ENCODE measurements at regions not wholly inside any gene's neighbourhood (a gene's known extent, or its start where the extent isn't known, plus 50 kb on each side); places are given as distances from the start of the nearest gene placed in this dataset.

- Histone ChIP-seq H3K4me3 (ENCODE audit: low read length in 2 of 2) (no peak overlapping the region), H3K4me2 (ENCODE audit: insufficient read depth, low read length, poor library complexity, severe bottlenecking) (no peak overlapping the region), H4K91ac (ENCODE audit: low read depth, low read length, poor library complexity) (no peak overlapping the region), H2AK5ac (ENCODE audit: low read depth, low read length) (no peak overlapping the region), H3K23ac (ENCODE audit: low read depth, low read length, poor library complexity) (no peak overlapping the region), H3K9ac (ENCODE audit: low read depth, low read length, poor library complexity) (no peak overlapping the region), H2BK15ac (ENCODE audit: low read length) (no peak overlapping the region), H2AFZ (ENCODE audit: low read length) (no peak overlapping the region), H3K27me3 (ENCODE audit: control insufficient read depth in 3 of 3, insufficient read depth in 3 of 3, low read depth in 1 of 3, low read length in 3 of 3) (no peaks in the 10 kb centered on the region), H3K36me3 (replicated peaks in 1 of 2; ENCODE audit: control insufficient read depth in 2 of 2, insufficient read depth in 2 of 2, low read length in 2 of 2) (no peaks in the 10 kb centered on the region), H3K18ac (ENCODE audit: low read length) (no peak overlapping the region), H3K4me1 (ENCODE audit: control insufficient read depth in 2 of 2, insufficient read depth in 1 of 2, low read depth in 1 of 2, low read length in 2 of 2) (no peaks in the 10 kb centered on the region), H2BK120ac (ENCODE audit: low read depth, low read length) (no peak overlapping the region), H2BK5ac (ENCODE audit: low read length) (no peak overlapping the region), H4K8ac (ENCODE audit: low read depth, low read length) (no peak overlapping the region), H3K27ac (replicated peaks; ENCODE audit: low read length) (no peak overlapping the region), H3K79me1 (ENCODE audit: low read depth, low read length) (no peaks in the 10 kb centered on the region), H2BK12ac (ENCODE audit: low read length) (no peak overlapping the region), H3K14ac (ENCODE audit: low read length) (no peak overlapping the region), H3K4ac (ENCODE audit: low read length) (no peak overlapping the region), H3K9me3 (replicated peaks in 1 of 2; ENCODE audit: control insufficient read depth in 2 of 2, insufficient read depth in 1 of 2, low read depth in 1 of 2, low read length in 2 of 2) (no peaks in the 10 kb centered on the region)
- no peak for DNase-seq (ENCODE audit: low spot score)
- no CpG with 5 or more reads among the region's 3 CpGs for WGBS, 2 donors (ENCODE audit: extremely low coverage in 2 of 2, insufficient read length in 2 of 2, insufficient replicate concordance in 1 of 2)
Measured at GRCh38 chr1:172746091-172746949, 87.4 kb downstream of the FASLG start.

DNA sequence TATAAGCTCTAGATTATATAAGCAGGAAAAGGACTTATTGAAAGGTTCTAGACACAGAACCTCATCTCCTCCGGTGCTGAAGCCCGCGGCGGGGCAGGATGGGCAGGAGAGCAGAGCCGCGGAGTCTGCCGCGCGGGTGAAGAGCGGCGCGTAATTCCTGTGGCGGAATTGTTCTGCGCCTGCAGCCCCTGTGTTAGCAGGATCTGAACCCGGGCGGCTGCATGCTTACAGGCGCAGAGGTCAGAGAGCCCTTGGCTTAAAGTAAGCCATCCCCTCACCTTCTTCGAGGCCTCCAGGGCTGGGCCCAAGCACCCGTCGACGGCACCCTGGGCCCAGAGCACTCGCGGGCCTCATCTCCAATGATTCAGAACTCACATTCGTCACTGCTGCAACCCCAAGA is 89.3 kb downstream of the FASLG start:
- Histone ChIP-seq H3K27me3 (ENCODE audit: control insufficient read depth in 3 of 3, insufficient read depth in 3 of 3, low read depth in 1 of 3, low read length in 3 of 3) (no peaks in the 10 kb centered on the region), H3K9ac (ENCODE audit: low read depth, low read length, poor library complexity) (no peak overlapping the region), H3K18ac (ENCODE audit: low read length) (no peak overlapping the region), H3K4me2 (ENCODE audit: insufficient read depth, low read length, poor library complexity, severe bottlenecking) (no peak overlapping the region), H2BK5ac (ENCODE audit: low read length) (no peak overlapping the region), H4K91ac (ENCODE audit: low read depth, low read length, poor library complexity) (no peak overlapping the region), H3K14ac (ENCODE audit: low read length) (no peak overlapping the region), H3K4ac (ENCODE audit: low read length) (no peak overlapping the region), H2AFZ (ENCODE audit: low read length) (no peak overlapping the region), H4K8ac (ENCODE audit: low read depth, low read length) (no peak overlapping the region), H3K79me1 (ENCODE audit: low read depth, low read length) (no peaks in the 10 kb centered on the region), H3K9me3 (replicated peaks in 1 of 2; ENCODE audit: control insufficient read depth in 2 of 2, insufficient read depth in 1 of 2, low read depth in 1 of 2, low read length in 2 of 2) (no peaks in the 10 kb centered on the region), H3K4me3 (ENCODE audit: low read length in 2 of 2) (no peak overlapping the region), H2BK15ac (ENCODE audit: low read length) (no peak overlapping the region), H3K23ac (ENCODE audit: low read depth, low read length, poor library complexity) (no peak overlapping the region), H2BK120ac (ENCODE audit: low read depth, low read length) (no peak overlapping the region), H2AK5ac (ENCODE audit: low read depth, low read length) (no peak overlapping the region), H3K27ac (replicated peaks; ENCODE audit: low read length) (no peak overlapping the region), H3K4me1 (ENCODE audit: control insufficient read depth in 2 of 2, insufficient read depth in 1 of 2, low read depth in 1 of 2, low read length in 2 of 2) (no peaks in the 10 kb centered on the region), H3K36me3 (replicated peaks in 1 of 2; ENCODE audit: control insufficient read depth in 2 of 2, insufficient read depth in 2 of 2, low read length in 2 of 2) (no peaks in the 10 kb centered on the region), H2BK12ac (ENCODE audit: low read length) (no peak overlapping the region)
- no peak for DNase-seq (ENCODE audit: low spot score)
- no CpG with 5 or more reads among the region's 24 CpGs for WGBS, 2 donors (ENCODE audit: extremely low coverage in 2 of 2, insufficient read length in 2 of 2, insufficient replicate concordance in 1 of 2)

DNA sequence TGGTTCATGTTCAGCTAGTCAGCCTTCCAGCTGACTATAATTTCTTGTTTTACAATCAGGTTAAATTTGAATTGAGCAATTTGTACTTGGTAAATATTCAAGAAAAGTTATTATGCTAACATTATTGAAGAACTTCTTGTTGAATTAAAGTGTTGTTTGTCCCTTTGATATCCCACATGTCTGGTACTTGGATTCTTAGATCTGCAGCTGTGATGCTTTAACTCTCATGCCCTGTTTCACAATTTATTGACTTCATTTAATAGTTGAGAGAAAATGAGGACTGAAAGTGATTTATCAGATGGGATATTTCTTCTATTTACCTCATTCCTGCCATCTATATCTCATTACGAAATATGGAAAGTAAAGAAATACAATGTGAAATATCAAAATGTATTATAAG is 92.8 kb downstream of the FASLG start:
- Histone ChIP-seq H2AK5ac (ENCODE audit: low read depth, low read length) (no peak overlapping the region), H3K4me1 (ENCODE audit: control insufficient read depth in 2 of 2, insufficient read depth in 1 of 2, low read depth in 1 of 2, low read length in 2 of 2) (no peaks in the 10 kb centered on the region), H3K9ac (ENCODE audit: low read depth, low read length, poor library complexity) (no peak overlapping the region), H3K27ac (replicated peaks; ENCODE audit: low read length) (no peak overlapping the region), H3K4me3 (ENCODE audit: low read length in 2 of 2) (no peak overlapping the region), H2BK5ac (ENCODE audit: low read length) (no peak overlapping the region), H4K8ac (ENCODE audit: low read depth, low read length) (no peak overlapping the region), H2BK15ac (ENCODE audit: low read length) (no peak overlapping the region), H3K23ac (ENCODE audit: low read depth, low read length, poor library complexity) (no peak overlapping the region), H3K9me3 (replicated peaks in 1 of 2; ENCODE audit: control insufficient read depth in 2 of 2, insufficient read depth in 1 of 2, low read depth in 1 of 2, low read length in 2 of 2) (no peaks in the 10 kb centered on the region), H3K79me1 (ENCODE audit: low read depth, low read length) (no peaks in the 10 kb centered on the region), H3K4me2 (ENCODE audit: insufficient read depth, low read length, poor library complexity, severe bottlenecking) (no peak overlapping the region), H4K91ac (ENCODE audit: low read depth, low read length, poor library complexity) (no peak overlapping the region), H3K4ac (ENCODE audit: low read length) (no peak overlapping the region), H3K36me3 (replicated peaks in 1 of 2; ENCODE audit: control insufficient read depth in 2 of 2, insufficient read depth in 2 of 2, low read length in 2 of 2) (no peaks in the 10 kb centered on the region), H2BK120ac (ENCODE audit: low read depth, low read length) (no peak overlapping the region), H2AFZ (ENCODE audit: low read length) (no peak overlapping the region), H2BK12ac (ENCODE audit: low read length) (no peak overlapping the region), H3K27me3 (ENCODE audit: control insufficient read depth in 3 of 3, insufficient read depth in 3 of 3, low read depth in 1 of 3, low read length in 3 of 3) (peaks cover 0 to 2% (median 0%) of the 10 kb centered on the region in 3 experiments), H3K14ac (ENCODE audit: low read length) (no peak overlapping the region), H3K18ac (ENCODE audit: low read length) (no peak overlapping the region)
- DNase-seq (ENCODE audit: low spot score), result no peak
- WGBS, 2 donors (ENCODE audit: extremely low coverage in 2 of 2, insufficient read length in 2 of 2, insufficient replicate concordance in 1 of 2), result no CpG with 5 or more reads among the region's 1 CpG

DNA sequence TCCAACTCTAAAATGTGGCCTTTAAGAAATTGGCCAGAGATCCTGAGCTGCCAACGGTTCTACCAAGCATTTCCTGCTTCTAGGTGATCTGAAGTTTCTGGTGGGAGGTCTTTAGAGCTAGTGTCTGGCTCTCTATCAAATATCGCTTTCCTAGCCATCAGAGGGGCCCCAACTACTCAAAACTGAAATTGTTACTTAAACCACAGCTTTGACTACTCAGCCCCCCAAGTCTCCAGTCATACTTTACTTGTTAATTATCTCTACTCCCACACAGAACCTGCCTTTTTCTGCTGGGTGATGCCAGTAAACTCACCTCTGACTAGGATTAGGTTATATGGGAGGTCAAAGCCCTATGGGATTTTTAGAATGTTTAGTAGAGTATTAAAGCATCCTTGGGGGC is 95.1 kb downstream of the FASLG start:
- Histone ChIP-seq H2BK5ac (ENCODE audit: low read length) (no peak overlapping the region), H4K91ac (ENCODE audit: low read depth, low read length, poor library complexity) (no peak overlapping the region), H3K18ac (ENCODE audit: low read length) (no peak overlapping the region), H3K23ac (ENCODE audit: low read depth, low read length, poor library complexity) (no peak overlapping the region), H2AFZ (ENCODE audit: low read length) (no peak overlapping the region), H3K27me3 (ENCODE audit: control insufficient read depth in 3 of 3, insufficient read depth in 3 of 3, low read depth in 1 of 3, low read length in 3 of 3) (peaks cover 0 to 3% (median 0%) of the 10 kb centered on the region in 3 experiments), H3K36me3 (replicated peaks in 1 of 2; ENCODE audit: control insufficient read depth in 2 of 2, insufficient read depth in 2 of 2, low read length in 2 of 2) (no peaks in the 10 kb centered on the region), H3K4me1 (ENCODE audit: control insufficient read depth in 2 of 2, insufficient read depth in 1 of 2, low read depth in 1 of 2, low read length in 2 of 2) (no peaks in the 10 kb centered on the region), H3K14ac (ENCODE audit: low read length) (no peak overlapping the region), H3K79me1 (ENCODE audit: low read depth, low read length) (no peaks in the 10 kb centered on the region), H3K4me2 (ENCODE audit: insufficient read depth, low read length, poor library complexity, severe bottlenecking) (no peak overlapping the region), H3K4ac (ENCODE audit: low read length) (no peak overlapping the region), H2BK120ac (ENCODE audit: low read depth, low read length) (no peak overlapping the region), H3K9me3 (replicated peaks in 1 of 2; ENCODE audit: control insufficient read depth in 2 of 2, insufficient read depth in 1 of 2, low read depth in 1 of 2, low read length in 2 of 2) (no peaks in the 10 kb centered on the region), H2BK15ac (ENCODE audit: low read length) (no peak overlapping the region), H3K27ac (replicated peaks; ENCODE audit: low read length) (no peak overlapping the region), H4K8ac (ENCODE audit: low read depth, low read length) (no peak overlapping the region), H2BK12ac (ENCODE audit: low read length) (no peak overlapping the region), H3K9ac (ENCODE audit: low read depth, low read length, poor library complexity) (no peak overlapping the region), H3K4me3 (ENCODE audit: low read length in 2 of 2) (no peak overlapping the region), H2AK5ac (ENCODE audit: low read depth, low read length) (no peak overlapping the region)
- no CpG with 5 or more reads among the region's 2 CpGs for WGBS, 2 donors (ENCODE audit: extremely low coverage in 2 of 2, insufficient read length in 2 of 2, insufficient replicate concordance in 1 of 2)
- no peak for DNase-seq (ENCODE audit: low spot score)
